LNCAP (cell line): ENCODE measurements at regions not wholly inside any gene's neighbourhood (a gene's known extent, or its start where the extent isn't known, plus 50 kb on each side); places are given as distances from the start of the nearest gene placed in this dataset.

Experiments used
- CTCF ChIP-seq: fragments of 450-650 bp; IDR thresholded peaks from 2 replicates; pipeline ENCODE4 v1.5.1; 2017; ENCODE audit warnings: mild to moderate bottlenecking

- TF ChIP-seq CTCF: no peak
Observed at GRCh38 chr14:66381755-66382154, 104.4 kb upstream of the CCDC196 start.

- TF ChIP-seq CTCF: no peak
Observed at GRCh38 chr14:66383257-66383656, 102.9 kb upstream of the CCDC196 start.

- no peak for TF ChIP-seq CTCF
Observed at GRCh38 chr14:66383771-66384170, 102.4 kb upstream of the CCDC196 start.

GRCh38 chr14:66388516-66388915 is 97.7 kb upstream of the CCDC196 start:
- TF ChIP-seq CTCF: no peak

GRCh38 chr14:66389481-66389880 is 96.7 kb upstream of the CCDC196 start:
- TF ChIP-seq CTCF: no peak

GRCh38 chr14:66395300-66395699 is 90.9 kb upstream of the CCDC196 start:
- no peak for TF ChIP-seq CTCF

- no peak for TF ChIP-seq CTCF
Observed at GRCh38 chr14:66396164-66396563, 90.0 kb upstream of the CCDC196 start.

GRCh38 chr14:66398437-66398836 is 87.7 kb upstream of the CCDC196 start:
- no peak for TF ChIP-seq CTCF
